Ishikawa (cell line): ENCODE measurements at regions not wholly inside any gene's neighbourhood (a gene's known extent, or its start where the extent isn't known, plus 50 kb on each side); places are given as distances from the start of the nearest gene placed in this dataset.

Source experiments
- CEBPB ChIP-seq: IDR thresholded peaks from 2 replicates; pipeline ENCODE4 v1.6.1; 2012
- EP300 ChIP-seq: IDR thresholded peaks from 2 replicates; pipeline ENCODE4 v1.6.1; 2012; ENCODE audit warnings: borderline replicate concordance
- TF ChIP-seq, protein P1 (sequence below): IDR thresholded peaks from 2 replicates; pipeline ENCODE4 v1.6.1; 2012

DNA sequence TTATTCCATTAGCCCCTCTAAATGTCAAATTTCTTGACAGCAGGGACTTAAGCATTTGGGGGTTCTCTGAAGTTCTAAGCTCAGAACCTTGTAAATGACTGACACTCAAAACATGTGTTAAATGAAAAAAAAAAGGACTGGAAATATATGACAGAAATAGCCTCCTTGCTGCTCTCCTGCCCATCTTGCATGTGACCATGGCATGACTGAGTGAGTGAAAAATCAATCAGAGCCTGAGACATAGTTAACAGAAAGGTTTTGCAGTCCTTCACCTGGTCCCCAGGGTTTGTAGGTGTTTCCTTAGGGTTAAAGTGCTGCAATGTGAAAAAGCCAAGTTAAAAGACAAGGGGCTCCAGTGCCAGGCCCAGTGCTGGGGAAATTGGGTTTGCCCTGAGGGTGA, 168.1 kb downstream of the ZBTB18 start:
- TF ChIP-seq CEBPB (no peak), EP300 (no peak)
- TF ChIP-seq, protein P1, sequence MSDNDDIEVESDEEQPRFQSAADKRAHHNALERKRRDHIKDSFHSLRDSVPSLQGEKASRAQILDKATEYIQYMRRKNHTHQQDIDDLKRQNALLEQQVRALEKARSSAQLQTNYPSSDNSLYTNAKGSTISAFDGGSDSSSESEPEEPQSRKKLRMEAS = no peak
